Progenitor cell of endocrine pancreas (in vitro differentiated cells): ENCODE measurements at regions not wholly inside any gene's neighbourhood (a gene's known extent, or its start where the extent isn't known, plus 50 kb on each side); places are given as distances from the start of the nearest gene placed in this dataset.

ENCODE experiments used
- DNase-seq: peaks from one replicate; pipeline ENCODE4 v3.0.0; 2021; ENCODE audit warnings: low spot score; ENCODE audit not compliant: unreplicated experiment
- H3K27ac Mint-ChIP-seq: 2 replicates; pipeline ENCODE4 v1.8.0; 2021; ENCODE audit warnings: mild to moderate bottlenecking, moderate library complexity, mixed read lengths
- H3K27me3 Mint-ChIP-seq: 2 replicates; pipeline ENCODE4 v1.8.0; 2021; ENCODE audit warnings: mixed read lengths
- H3K36me3 Mint-ChIP-seq: 2 replicates; pipeline ENCODE4 v1.8.0; 2022; ENCODE audit warnings: mixed read lengths; ENCODE audit not compliant: insufficient read depth
- H3K4me1 Mint-ChIP-seq: 2 replicates; pipeline ENCODE4 v1.8.0; 2021; ENCODE audit warnings: low read depth, mixed read lengths
- H3K4me3 Mint-ChIP-seq: 2 replicates; pipeline ENCODE4 v1.8.0; 2021; ENCODE audit warnings: low read depth, mild to moderate bottlenecking, moderate library complexity, mixed read lengths
- H3K9me3 Mint-ChIP-seq: 2 replicates; pipeline ENCODE4 v1.8.0; 2021; ENCODE audit warnings: low read depth, mixed read lengths
- TF ChIP-seq, protein P1 (sequence below): fragments of 200-600 bp; sonication (generic); IDR thresholded peaks from one replicate; pipeline ENCODE4 v1.5.0; 2021; ENCODE audit warnings: antibody characterized with exemption, mild to moderate bottlenecking; ENCODE audit not compliant: unreplicated experiment

DNA sequence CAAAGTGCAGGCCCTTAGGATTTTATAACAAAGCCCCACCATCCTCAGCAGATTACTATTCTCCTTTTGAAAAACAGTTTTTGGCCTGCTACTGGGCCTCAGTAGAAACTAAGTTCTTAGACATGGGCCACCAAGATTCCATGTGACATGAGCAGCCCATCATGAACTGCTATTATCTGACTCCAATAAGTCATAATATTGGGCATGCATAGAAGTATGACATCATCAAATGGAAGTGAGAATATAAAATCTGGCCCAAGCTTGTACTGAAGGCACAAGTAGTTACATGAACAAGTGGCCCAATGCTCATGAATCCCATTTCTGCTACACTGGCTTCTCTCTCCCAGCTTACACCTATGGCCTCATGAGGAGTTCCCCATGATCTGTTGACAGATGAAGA, 404.8 kb downstream of the EPHA5 start:
- no peak for DNase-seq
- TF ChIP-seq, protein P1, sequence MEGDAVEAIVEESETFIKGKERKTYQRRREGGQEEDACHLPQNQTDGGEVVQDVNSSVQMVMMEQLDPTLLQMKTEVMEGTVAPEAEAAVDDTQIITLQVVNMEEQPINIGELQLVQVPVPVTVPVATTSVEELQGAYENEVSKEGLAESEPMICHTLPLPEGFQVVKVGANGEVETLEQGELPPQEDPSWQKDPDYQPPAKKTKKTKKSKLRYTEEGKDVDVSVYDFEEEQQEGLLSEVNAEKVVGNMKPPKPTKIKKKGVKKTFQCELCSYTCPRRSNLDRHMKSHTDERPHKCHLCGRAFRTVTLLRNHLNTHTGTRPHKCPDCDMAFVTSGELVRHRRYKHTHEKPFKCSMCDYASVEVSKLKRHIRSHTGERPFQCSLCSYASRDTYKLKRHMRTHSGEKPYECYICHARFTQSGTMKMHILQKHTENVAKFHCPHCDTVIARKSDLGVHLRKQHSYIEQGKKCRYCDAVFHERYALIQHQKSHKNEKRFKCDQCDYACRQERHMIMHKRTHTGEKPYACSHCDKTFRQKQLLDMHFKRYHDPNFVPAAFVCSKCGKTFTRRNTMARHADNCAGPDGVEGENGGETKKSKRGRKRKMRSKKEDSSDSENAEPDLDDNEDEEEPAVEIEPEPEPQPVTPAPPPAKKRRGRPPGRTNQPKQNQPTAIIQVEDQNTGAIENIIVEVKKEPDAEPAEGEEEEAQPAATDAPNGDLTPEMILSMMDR = no peak
- H3K9me3 Mint-ChIP-seq = no peaks in the 10 kb centered on the region
- no peaks in the 10 kb centered on the region for H3K4me1 Mint-ChIP-seq
- H3K27me3 Mint-ChIP-seq = no peaks in the 10 kb centered on the region
- no peak overlapping the region for H3K27ac Mint-ChIP-seq
- H3K36me3 Mint-ChIP-seq = no peaks in the 10 kb centered on the region
- no peak overlapping the region for H3K4me3 Mint-ChIP-seq

DNA sequence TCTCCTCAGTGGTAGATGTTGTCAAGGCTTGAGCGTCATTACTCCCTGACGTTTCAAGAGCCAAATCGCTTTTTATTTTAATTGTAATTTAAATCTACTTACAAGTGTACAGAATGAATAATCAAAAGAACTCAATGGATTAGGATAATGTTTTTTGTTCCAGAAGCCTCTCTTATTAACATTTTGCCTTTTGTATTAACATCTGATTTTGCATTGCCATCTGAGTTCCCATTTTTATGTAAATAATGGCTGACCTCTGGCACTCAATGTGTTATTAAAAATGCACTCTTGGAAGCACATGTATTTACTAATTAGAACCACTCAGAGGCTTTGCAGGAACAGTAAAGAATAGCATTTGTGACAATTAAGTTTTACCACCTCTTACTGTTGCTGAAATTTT, 411.0 kb downstream of the EPHA5 start:
- no peak overlapping the region for H3K27ac Mint-ChIP-seq
- no peaks in the 10 kb centered on the region for H3K27me3 Mint-ChIP-seq
- no peaks in the 10 kb centered on the region for H3K9me3 Mint-ChIP-seq
- TF ChIP-seq, protein P1 = no peak
- H3K36me3 Mint-ChIP-seq = no peaks in the 10 kb centered on the region
- no peaks in the 10 kb centered on the region for H3K4me1 Mint-ChIP-seq
- no peak for DNase-seq
- H3K4me3 Mint-ChIP-seq = no peak overlapping the region

GRCh38 chr4:65250916-65251315, 419.4 kb downstream of the EPHA5 start:
- no peaks in the 10 kb centered on the region for H3K36me3 Mint-ChIP-seq
- no peaks in the 10 kb centered on the region for H3K27me3 Mint-ChIP-seq
- TF ChIP-seq, protein P1 = no peak
- DNase-seq = no peak
- H3K9me3 Mint-ChIP-seq = no peaks in the 10 kb centered on the region
- no peak overlapping the region for H3K4me3 Mint-ChIP-seq
- no peak overlapping the region for H3K27ac Mint-ChIP-seq
- no peaks in the 10 kb centered on the region for H3K4me1 Mint-ChIP-seq

DNA sequence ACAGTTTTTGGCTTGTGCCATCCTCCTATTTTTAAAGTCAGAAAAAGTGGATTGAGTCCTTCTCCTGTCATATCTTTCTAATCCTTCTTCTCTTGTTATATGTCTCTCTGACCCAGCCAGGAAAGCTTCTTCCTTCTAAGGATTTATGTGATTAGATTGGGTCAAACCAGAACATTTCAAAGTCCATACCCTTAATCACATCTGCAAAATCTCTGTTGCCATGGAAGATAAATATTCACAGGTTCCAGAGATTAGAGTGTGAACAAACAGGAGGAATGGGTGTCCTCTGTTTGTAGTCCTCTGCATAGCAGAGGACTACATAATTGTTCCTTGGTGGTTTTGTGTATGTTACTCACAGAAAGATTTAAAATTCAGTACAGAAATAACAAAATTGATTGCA, 421.2 kb downstream of the EPHA5 start:
- TF ChIP-seq, protein P1 = no peak
- H3K36me3 Mint-ChIP-seq = no peaks in the 10 kb centered on the region
- no peaks in the 10 kb centered on the region for H3K27me3 Mint-ChIP-seq
- no peak overlapping the region for H3K27ac Mint-ChIP-seq
- no peaks in the 10 kb centered on the region for H3K9me3 Mint-ChIP-seq
- H3K4me3 Mint-ChIP-seq = no peak overlapping the region
- no peaks in the 10 kb centered on the region for H3K4me1 Mint-ChIP-seq
- no peak for DNase-seq

- H3K27me3 Mint-ChIP-seq = no peaks in the 10 kb centered on the region
- H3K4me3 Mint-ChIP-seq = no peak overlapping the region
- no peaks in the 10 kb centered on the region for H3K9me3 Mint-ChIP-seq
- DNase-seq = no peak
- no peaks in the 10 kb centered on the region for H3K36me3 Mint-ChIP-seq
- H3K27ac Mint-ChIP-seq = no peak overlapping the region
- TF ChIP-seq, protein P1 = no peak
- H3K4me1 Mint-ChIP-seq = no peaks in the 10 kb centered on the region
These were observed 428.0 kb downstream of the EPHA5 start for GRCh38 chr4:65242156-65242846.
